ENCODE measurements at regions not wholly inside any gene's neighbourhood (a gene's known extent, or its start where the extent isn't known, plus 50 kb on each side); places are given as distances from the start of the nearest gene placed in this dataset.

DNA sequence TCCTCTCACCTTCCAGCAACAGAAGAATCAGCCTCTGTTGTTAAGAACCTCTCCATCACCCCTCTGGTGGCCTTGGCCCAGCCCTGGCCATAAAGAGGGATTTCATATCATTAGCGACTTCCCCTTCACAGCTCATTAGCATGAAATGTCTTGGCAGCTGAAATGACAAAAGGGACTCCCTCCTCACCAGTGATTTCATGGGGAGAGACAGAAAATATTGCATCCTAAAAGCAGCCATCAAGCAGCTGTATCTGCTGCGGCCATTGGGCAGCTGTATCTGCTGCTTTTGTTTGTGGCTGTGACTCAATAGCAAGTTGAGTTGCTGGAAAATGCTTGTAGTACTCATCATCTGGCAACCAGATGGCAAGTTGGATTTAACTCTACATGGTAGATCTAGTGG lies 105.9 kb upstream of the RMDN2 start:
- Histone ChIP-seq H3K27me3 (no peaks in the 10 kb centered on the region), H3K4me1 (no peaks in the 10 kb centered on the region), H3K36me3 (no peaks in the 10 kb centered on the region), H3K9me3 (peaks cover 0 to 7% (median 0%) of the 10 kb centered on the region in 4 donors), H3K27ac (no peak overlapping the region), H3K4me3 (no peak overlapping the region)
- WGBS, 2 donors: 48 to 63% methylated on average over 2 of the region's 2 CpGs
- no peak for DNase-seq (ENCODE audit: low spot score in 2 of 2)
- TF ChIP-seq EP300 (IDR thresholded peaks at IDR 0.05) (no peak), CTCF (IDR thresholded peaks at IDR 0.05) (no peak), POLR2A (IDR thresholded peaks at IDR 0.05) (no peak)

DNA sequence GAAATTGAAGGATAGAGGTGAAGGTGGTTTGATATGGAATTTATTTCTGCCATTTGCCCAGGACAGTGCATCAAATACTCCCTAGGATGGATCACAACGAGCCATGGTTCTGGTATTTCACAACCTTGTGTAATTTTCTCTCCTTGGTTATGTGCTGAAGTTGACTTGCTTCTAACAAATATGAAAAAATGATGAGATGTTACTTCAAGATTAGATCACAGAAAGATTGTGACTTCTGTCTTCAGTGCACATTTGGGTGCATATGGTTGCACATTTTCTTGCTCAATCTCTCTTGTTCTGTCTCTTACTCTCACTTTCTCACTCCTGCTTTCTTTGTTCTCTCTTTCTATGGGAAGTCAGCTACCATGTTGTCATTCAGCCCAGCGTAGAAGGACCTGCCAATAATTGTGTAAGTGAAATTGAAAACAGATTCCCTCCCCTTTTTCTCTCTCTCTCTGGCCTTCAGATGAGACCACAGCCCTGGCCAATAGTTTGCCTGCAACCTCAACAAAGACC lies 104.6 kb upstream of the RMDN2 start:
- Histone ChIP-seq H3K4me1 (no peaks in the 10 kb centered on the region), H3K36me3 (no peaks in the 10 kb centered on the region), H3K27me3 (no peaks in the 10 kb centered on the region), H3K27ac (no peak overlapping the region), H3K4me3 (no peak overlapping the region), H3K9me3 (peaks cover 0 to 7% (median 0%) of the 10 kb centered on the region in 4 donors)
- no peak for DNase-seq (ENCODE audit: low spot score in 2 of 2)
- 86 to 92% methylated on average over 2 of the region's 2 CpGs for WGBS, 2 donors
- no peak for TF ChIP-seq CTCF (IDR thresholded peaks at IDR 0.05)

- Histone ChIP-seq H3K27ac (no peak overlapping the region), H3K4me1 (peaks cover 0 to 30% (median 6%) of the 10 kb centered on the region in 4 donors), H3K27me3 (no peaks in the 10 kb centered on the region), H3K9me3 (peaks cover 0 to 7% (median 0%) of the 10 kb centered on the region in 4 donors), H3K4me3 (no peak overlapping the region), H3K36me3 (no peaks in the 10 kb centered on the region)
- DNase-seq (ENCODE audit: low spot score in 2 of 2): no peak
- 72 to 92% methylated on average over 3 of the region's 3 CpGs for WGBS, 2 donors
- TF ChIP-seq POLR2A (IDR thresholded peaks at IDR 0.05) (no peak), EP300 (IDR thresholded peaks at IDR 0.05) (no peak), CTCF (IDR thresholded peaks at IDR 0.05) (no peak)
Measured at GRCh38 chr2:37825586-37825985, 99.5 kb upstream of the RMDN2 start.

GRCh38 chr2:37826611-37827010 lies 98.5 kb upstream of the RMDN2 start:
- TF ChIP-seq EP300 (IDR thresholded peaks at IDR 0.05) (no peak), POLR2A (IDR thresholded peaks at IDR 0.05) (no peak), CTCF (IDR thresholded peaks at IDR 0.05) (no peak)
- peaks cover 0 to 38% (median 8%) of the 10 kb centered on the region in 4 donors for H3K4me1 ChIP-seq
- no peaks in the 10 kb centered on the region for H3K27me3 ChIP-seq
- DNase-seq (ENCODE audit: low spot score in 2 of 2): no peak
- H3K4me3 ChIP-seq: no peak overlapping the region
- H3K9me3 ChIP-seq: no peaks in the 10 kb centered on the region
- H3K27ac ChIP-seq: no peak overlapping the region
- H3K36me3 ChIP-seq: no peaks in the 10 kb centered on the region
- 91 to 97% methylated on average over 4 of the region's 4 CpGs for WGBS, 2 donors

DNA sequence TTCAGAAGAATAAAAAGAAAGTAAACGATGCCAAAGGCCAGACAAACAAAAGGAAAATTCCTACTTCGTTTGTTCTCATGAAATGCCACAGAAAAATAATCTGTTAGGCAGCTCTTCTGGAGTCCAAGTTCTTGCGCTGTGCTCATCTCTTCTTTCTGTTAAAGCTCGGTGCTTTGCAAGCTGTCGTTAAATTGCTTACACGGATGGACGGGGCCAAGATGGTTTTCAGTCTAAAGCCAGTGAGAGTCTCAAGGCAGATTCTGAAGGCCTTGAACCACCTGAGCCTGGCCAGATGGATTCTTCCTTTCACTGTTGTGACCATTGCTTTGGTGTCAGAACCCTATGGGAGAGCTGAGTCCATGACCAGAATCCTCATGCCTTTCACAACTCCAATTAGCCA lies 97.6 kb upstream of the RMDN2 start:
- Histone ChIP-seq H3K36me3 (no peaks in the 10 kb centered on the region), H3K4me3 (no peak overlapping the region), H3K9me3 (no peaks in the 10 kb centered on the region), H3K4me1 (peaks cover 0 to 39% (median 8%) of the 10 kb centered on the region in 4 donors), H3K27ac (no peak overlapping the region), H3K27me3 (no peaks in the 10 kb centered on the region)
- 54 to 66% methylated on average over 7 of the region's 7 CpGs for WGBS, 2 donors
- no peak for DNase-seq (ENCODE audit: low spot score in 2 of 2)
- TF ChIP-seq EP300 (IDR thresholded peaks at IDR 0.05): no peak
- no peak for TF ChIP-seq CTCF (IDR thresholded peaks at IDR 0.05)
- TF ChIP-seq POLR2A (IDR thresholded peaks at IDR 0.05): no peak
